HG03103 (cell line): ENCODE measurements at regions not wholly inside any gene's neighbourhood (a gene's known extent, or its start where the extent isn't known, plus 50 kb on each side); places are given as distances from the start of the nearest gene placed in this dataset.

Experiments used
- ATAC-seq: cut with Tn5 transposase; IDR thresholded peaks from one replicate; pipeline ENCODE4 v1.9.1; 2021; ENCODE audit warnings: low read depth; ENCODE audit not compliant: unreplicated experiment

DNA sequence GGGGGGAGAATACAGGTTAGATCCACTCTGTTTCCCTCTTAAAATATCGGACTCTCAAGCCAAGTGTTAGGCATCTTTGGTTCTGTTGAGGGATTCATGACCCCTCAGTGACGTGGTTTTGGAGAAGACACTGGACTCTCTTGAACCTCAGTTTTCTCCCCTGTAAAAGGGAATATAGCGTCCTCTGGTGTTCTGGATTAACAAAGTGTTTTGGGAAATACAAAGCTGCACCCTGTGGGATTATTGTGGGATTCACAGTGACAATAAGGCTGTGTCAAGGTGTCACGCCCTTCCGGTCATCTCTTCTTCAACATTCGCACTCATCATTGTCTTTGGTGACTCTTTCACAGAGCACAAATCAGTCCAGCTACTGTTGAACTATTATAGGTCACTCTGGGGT lies 139.0 kb downstream of the IRX1 start:
- ATAC-seq = no peak

- no peak for ATAC-seq
These were observed 140.8 kb downstream of the IRX1 start for GRCh38 chr5:3736466-3736865.

- no peak for ATAC-seq
These were observed 141.3 kb downstream of the IRX1 start for GRCh38 chr5:3736926-3737325.

- ATAC-seq = no peak
These were observed 143.3 kb downstream of the IRX1 start for GRCh38 chr5:3738919-3739318.

DNA sequence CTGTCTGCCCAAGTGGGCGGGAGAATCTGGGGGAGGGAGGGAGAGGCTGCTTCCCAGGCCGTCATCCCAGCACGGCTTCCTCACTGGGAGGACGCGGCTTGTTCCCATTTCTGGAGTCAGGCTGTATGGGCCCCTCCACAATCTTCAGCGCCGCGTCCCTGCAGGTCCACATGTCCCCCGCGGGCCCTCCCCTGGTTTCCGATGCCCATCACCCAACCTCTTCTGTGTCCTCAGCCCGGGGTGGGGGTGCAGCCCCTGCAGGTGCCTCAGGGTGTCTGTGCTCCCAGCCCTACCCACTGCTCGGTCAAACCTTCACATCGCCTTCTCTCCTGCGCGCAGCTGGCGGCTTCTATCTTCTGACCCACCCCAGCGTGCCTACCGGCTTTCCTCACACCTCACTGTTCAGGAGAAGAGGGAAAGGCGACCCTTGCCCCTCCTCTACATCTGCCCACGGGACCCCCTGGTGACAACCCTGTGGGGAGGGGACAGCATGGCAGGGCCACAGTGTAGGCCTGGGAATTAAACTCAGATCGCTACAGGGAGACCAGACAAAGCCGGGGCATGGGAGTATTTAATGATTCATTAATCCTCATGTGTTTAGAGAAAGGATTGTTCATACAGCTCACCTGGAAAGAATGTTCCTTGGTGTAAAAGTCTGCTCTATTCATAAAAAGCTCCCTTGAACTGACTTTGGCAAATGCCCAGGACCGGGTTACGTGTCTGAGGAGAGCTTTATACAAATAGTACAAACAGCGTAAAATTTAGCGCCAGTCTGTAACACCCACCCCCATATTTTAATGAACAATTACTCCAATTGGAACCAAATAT lies 145.1 kb downstream of the IRX1 start:
- no peak for ATAC-seq

DNA sequence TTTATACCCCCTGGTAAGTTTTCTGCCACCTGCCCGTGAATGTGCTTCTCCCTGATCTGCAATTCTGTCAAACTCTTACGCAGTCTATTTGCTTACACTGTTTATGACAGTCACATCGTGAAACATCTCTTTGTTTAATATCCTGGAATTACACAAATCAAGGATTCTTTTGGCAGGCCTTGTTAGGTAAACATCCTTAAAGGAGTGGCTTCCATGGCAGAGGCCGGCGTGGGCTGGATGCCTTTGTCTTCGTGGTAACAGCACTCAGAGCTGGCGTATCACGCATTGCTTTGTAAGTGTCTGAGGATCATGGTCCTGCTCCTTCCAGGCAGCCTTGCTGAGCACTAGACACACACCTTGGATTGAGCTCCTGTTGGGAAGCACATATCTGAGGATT lies 145.7 kb downstream of the IRX1 start:
- ATAC-seq = no peak

DNA sequence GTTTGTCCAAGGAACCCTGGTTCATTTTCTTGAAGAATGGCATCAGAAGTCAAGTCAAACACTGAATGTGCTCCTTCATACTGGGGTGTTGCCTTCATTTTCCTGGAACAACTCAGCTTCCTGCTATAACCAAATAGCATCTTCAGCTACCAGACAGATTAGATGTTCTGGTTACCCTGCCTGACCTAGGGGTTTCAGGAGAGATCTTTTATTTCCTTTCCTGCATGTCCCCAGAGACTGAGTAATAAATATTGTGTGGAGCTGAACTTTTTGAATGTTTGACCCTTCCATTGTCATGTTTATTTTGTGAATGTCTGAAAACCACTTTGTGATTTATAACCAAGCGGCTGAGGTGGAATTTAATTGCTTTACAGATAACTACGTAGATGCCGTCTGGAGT lies 147.1 kb downstream of the IRX1 start:
- no peak for ATAC-seq

- ATAC-seq = no peak
These were observed 156.2 kb downstream of the IRX1 start for GRCh38 chr5:3751846-3752245.

GRCh38 chr5:3778000-3778550 lies 182.4 kb downstream of the IRX1 start:
- no peak for ATAC-seq

DNA sequence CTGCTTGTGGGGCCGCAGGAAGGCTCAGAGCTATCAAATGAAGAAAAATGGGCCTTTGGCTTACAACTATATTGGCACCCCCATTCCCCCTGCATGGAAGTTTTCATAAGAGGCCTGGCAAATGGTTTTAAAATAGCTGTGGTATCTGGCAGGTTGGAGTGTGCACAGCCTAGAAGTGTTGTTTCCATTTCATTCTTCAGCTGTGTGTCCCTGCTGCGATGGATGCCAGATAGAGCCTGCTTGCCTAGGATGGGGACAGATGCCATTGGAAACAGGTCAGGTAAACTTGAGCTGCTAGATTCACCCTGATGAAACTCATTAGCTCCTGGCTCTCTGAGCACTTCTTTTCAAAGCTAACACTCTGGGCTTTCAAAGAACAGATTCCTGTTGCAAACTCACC lies 183.3 kb downstream of the IRX1 start:
- no peak for ATAC-seq

DNA sequence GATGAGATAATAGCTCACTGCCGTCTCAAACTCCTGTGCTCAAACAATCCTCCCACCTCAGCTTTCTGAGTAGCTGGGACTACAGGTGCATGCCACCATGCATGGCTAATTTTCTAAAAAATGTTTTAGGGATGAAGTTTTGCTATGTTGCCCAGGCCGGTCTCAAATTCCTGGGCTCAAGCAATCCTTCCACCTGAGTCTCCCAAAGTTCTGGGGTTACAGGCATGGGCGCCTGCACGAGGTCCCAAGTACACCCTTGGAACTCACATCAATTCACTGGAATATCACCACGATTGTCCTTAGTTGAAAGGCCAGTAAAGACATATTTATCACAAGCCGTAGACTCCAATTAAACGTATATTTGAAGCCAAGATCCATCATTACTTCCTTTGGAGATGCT lies 184.6 kb downstream of the IRX1 start:
- no peak for ATAC-seq

- ATAC-seq = no peak
These were observed 185.3 kb downstream of the IRX1 start for GRCh38 chr5:3780907-3781306.

- ATAC-seq = no peak
These were observed 189.2 kb downstream of the IRX1 start for GRCh38 chr5:3784854-3785253.

GRCh38 chr5:3786165-3786564 lies 190.5 kb downstream of the IRX1 start:
- ATAC-seq = no peak

- no peak for ATAC-seq
These were observed 191.3 kb downstream of the IRX1 start for GRCh38 chr5:3786891-3787430.

- no peak for ATAC-seq
These were observed 192.0 kb downstream of the IRX1 start for GRCh38 chr5:3787604-3788003.

DNA sequence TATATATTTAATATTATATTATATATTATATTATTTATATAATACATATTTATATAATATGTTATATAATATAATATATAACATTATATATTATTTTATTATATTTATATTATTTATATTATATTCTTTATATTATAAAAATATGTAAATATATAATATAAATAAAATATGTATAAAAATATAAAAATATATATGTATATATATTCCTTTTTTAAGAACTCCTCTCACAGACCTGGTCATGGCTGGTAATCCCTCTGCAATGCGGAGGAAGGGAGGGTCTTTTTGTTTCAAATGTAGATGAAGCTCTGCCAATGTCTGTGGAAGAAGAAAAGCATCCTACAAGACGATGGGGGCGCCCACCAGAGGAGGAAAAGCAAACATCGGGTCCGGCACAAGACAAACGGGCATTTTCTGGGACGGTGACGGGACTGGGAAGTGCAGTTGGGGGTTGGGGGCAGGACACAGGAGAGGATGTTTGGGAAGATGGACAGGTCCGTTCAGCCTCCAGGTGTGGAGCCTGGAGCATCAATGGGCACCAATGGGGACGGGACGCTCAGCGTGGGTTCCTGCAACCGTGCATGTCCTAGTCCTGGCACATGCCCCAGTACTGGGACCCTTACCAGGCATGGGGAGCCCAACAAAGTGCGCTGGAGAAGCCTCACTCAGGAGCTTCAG lies 194.0 kb downstream of the IRX1 start:
- ATAC-seq = no peak

DNA sequence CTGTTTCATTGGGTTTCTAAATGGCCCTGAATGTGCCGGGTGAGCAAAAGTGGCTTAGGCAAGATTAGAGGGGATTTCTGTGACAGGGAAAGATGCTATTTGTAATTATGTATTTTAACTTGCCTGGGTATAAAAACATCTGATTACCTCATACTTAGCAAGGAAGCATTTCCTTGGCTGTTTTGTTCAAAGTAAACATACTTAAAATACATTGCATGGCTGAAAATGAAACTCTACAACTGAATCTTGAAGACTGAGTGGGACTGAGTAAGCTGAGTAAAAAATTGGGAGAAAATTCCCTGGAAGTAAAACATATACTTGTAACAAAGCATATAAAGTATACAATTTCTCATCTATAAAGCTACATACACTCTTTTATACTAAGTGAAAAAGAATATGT lies 197.5 kb downstream of the IRX1 start:
- ATAC-seq = no peak

GRCh38 chr5:3794611-3795010 lies 199.0 kb downstream of the IRX1 start:
- no peak for ATAC-seq

DNA sequence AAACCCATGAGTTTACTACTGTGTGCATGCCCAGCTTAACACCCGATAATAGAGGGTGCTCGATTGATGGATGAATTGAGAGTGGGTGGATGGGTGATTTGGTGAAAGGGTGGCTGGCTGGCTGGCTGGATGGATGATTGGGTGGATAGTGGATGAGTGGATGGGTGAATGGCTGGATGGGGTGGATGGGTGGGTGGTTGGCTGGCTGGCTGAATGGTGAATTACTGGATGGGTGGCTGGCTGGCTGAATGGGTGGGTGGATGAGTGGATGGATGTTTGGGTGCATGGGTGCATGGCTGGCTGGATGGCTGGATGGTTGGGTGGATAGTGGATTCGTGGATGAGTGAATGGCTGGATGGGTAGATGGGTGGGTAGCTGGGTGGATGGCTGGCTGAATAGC lies 201.1 kb downstream of the IRX1 start:
- no peak for ATAC-seq

DNA sequence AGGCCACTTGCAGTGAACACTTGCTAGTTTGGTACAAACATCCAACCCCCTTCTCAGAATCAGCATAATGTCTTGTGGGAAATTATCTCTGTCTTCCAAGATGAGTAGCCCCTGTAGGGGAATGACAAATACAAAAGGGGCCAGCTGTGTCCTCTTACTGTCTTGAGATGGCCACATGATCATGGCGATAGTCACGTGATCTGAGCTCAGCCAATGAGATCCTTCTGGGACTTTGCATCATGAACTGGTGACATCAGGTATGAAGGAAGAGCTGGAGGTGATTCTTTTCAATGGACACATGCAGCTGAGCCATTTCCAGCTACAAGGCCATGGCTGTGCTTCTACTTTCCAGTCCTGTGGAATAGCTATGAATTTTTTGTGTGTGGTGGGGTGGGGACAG lies 206.3 kb downstream of the IRX1 start:
- ATAC-seq = no peak

DNA sequence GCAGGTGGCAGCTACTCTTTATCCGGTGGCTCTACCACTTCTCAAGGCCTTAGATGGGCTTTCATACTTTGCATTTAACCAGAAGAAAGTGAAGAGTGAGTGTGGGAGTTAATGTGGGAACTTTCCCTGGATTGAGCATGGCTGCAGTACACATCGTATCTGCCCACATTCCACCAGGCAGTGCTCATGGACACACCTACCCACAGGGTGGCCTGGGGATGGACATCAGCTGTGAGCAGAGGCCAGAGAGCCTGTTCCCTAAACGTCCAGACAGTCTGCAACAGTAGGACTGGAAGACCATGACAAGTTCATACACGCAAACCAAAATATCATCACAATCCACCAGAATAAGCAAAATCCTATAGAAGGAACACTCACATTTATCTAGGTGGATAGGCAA lies 213.8 kb downstream of the IRX1 start:
- no peak for ATAC-seq
